KOPT-K1 (cell line): ENCODE measurements at regions not wholly inside any gene's neighbourhood (a gene's known extent, or its start where the extent isn't known, plus 50 kb on each side); places are given as distances from the start of the nearest gene placed in this dataset.

Experiments
- H3K27ac ChIP-seq: fragments of 200-600 bp; sonication (generic); 2 replicates; pipeline ENCODE4 v1.5.1; 2016; ENCODE audit warnings: antibody characterized with exemption, mild to moderate bottlenecking, low read depth, low read length; ENCODE audit not compliant: poor library complexity, severe bottlenecking
- H3K36me3 ChIP-seq: fragments of 200-600 bp; sonication (generic); 2 replicates; pipeline ENCODE4 v1.5.1; 2017; ENCODE audit warnings: antibody characterized with exemption, mild to moderate bottlenecking, low read length, moderate library complexity; ENCODE audit not compliant: insufficient read depth
- H3K9me3 ChIP-seq: fragments of 200-600 bp; sonication (generic); 2 replicates; pipeline ENCODE4 v1.5.1; 2017; ENCODE audit warnings: antibody characterized with exemption, low read length, mild to moderate bottlenecking; ENCODE audit not compliant: insufficient read depth, poor library complexity, severe bottlenecking

GRCh38 chr18:56470406-56471351, 167.7 kb downstream of the TXNL1 start:
- Histone ChIP-seq H3K36me3 (no peaks in the 10 kb centered on the region), H3K27ac (no peak overlapping the region), H3K9me3 (no peaks in the 10 kb centered on the region)

- Histone ChIP-seq H3K36me3 (no peaks in the 10 kb centered on the region), H3K27ac (no peak overlapping the region), H3K9me3 (peaks cover 7% of the 10 kb centered on the region)
Observed at GRCh38 chr18:56469582-56469981, 168.8 kb downstream of the TXNL1 start.

GRCh38 chr18:56468396-56468795, 170.0 kb downstream of the TXNL1 start:
- Histone ChIP-seq H3K36me3 (no peaks in the 10 kb centered on the region), H3K9me3 (peaks cover 8% of the 10 kb centered on the region), H3K27ac (no peak overlapping the region)

- Histone ChIP-seq H3K9me3 (peaks cover 8% of the 10 kb centered on the region), H3K36me3 (no peaks in the 10 kb centered on the region), H3K27ac (no peak overlapping the region)
Observed at GRCh38 chr18:56462276-56462675, 176.1 kb downstream of the TXNL1 start.

DNA sequence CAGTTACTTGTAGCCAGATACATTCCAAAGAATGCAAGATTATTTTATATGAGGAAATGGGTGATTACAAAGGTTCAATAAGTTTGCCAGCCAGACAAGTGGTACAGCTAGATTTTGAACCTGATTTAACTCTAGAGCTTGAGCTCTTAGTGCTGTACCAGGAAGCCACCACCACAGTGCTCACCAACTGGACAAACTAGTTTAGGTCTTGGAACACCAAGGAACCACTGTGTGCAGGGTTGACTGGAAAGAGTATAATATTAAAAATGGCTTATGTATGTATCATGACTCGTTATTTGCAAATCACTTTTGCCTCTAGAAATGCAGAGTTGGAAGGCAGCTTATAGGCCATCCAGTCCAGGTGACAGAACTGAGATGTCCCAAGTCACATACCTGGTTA, 177.2 kb downstream of the TXNL1 start:
- Histone ChIP-seq H3K9me3 (peaks cover 8% of the 10 kb centered on the region), H3K27ac (no peak overlapping the region), H3K36me3 (no peaks in the 10 kb centered on the region)

DNA sequence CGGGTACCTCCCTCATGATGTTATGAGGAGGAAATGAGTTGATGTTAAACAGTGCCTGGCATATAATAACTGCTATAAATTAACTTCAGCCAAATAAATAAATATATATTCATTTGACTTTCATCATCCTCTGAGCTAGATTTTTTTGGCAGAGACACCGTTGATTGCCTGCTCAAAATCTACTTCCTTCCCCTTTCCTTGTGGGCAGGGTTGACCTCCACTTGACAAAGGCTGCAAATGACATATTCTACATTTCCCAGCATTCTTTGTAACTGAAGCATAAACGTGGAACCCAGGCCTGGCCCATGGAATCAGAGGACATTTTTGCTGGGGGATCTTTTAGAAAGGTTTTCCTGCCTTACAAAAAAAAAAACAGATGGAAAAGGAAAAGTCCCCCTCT, 177.8 kb downstream of the TXNL1 start:
- H3K9me3 ChIP-seq, result peaks cover 8% of the 10 kb centered on the region
- H3K36me3 ChIP-seq, result no peaks in the 10 kb centered on the region
- H3K27ac ChIP-seq, result no peak overlapping the region

DNA sequence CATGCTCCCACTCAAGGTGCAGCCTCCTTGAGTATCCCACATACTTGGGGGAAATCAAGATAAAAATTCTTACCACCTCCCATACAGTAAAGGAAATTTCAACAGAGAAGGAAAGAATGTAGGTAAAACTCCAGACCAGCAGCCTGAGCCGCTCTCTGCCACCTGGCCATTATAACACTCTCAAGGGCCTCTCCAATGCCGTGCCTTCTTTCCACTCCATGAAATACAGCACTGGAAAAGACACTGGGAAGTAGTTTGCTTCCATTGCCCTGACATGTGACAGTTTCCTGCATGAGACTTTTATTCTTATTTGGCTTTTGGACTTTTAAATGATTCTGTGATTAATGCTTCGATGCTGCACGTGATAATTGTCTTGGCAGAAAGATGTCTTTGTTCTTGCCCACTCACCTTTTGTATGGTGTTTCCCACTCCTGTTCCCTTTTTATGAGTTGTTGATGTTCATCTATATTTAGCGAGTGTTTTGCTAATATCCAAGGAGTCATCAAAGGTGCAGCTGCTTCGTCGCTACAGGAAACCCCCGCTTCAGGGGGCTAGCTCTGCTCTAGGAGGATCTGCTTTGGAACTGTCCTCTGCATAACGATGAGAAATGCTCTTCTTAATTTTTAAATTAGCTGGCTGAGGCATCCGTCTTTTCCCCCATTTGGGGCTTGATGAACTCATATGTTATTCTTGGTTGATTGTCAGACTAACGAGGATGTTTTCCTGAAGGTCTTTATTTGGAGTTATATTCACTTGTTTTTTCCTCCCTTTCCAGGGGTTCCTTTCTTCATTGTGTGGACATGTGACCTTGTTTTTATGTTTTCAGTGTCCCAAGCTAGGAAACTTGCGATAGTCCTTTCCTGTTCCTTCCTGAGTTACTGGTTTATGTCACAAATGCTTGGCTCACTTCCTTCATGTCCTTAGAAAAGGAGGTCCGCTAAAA, 179.4 kb downstream of the TXNL1 start:
- H3K27ac ChIP-seq, result no peak overlapping the region
- no peaks in the 10 kb centered on the region for H3K9me3 ChIP-seq
- H3K36me3 ChIP-seq, result no peaks in the 10 kb centered on the region

DNA sequence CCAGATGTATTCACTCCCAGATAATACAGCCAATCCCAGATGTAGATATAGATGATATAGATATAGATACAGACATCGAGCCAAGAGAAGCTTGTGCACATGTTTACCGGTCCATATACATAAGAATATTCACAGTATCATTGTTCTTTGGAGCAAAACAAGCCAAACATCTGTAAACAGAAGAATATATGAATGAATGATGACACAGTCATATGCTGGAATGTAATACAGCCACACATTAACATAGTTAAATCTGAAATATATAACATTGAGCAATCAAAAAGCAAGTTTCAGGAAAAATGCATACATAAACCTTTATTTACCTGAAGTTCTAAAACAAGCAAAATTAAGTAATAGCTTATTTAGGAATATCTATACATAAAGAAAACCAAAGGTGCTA, 182.5 kb downstream of the TXNL1 start:
- no peaks in the 10 kb centered on the region for H3K9me3 ChIP-seq
- no peaks in the 10 kb centered on the region for H3K36me3 ChIP-seq
- H3K27ac ChIP-seq, result no peak overlapping the region

DNA sequence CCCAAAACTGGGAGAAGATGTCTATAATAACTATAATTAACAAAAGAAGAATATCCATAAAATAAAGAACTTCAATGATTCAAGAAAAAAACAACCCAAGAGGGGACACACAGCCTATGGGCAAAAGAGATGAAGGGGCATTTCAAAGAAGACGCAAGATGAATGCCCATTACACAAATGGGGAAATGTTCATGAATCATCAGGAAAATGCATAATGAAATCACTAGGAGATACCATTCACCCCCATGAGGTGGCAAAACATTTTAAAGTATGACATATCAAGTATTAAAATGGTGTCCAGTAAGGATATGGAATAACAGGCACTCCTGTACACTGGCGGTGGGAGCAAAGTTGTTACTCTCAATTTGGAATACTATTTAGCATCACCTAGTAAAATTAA, 183.3 kb downstream of the TXNL1 start:
- Histone ChIP-seq H3K9me3 (no peaks in the 10 kb centered on the region), H3K36me3 (no peaks in the 10 kb centered on the region), H3K27ac (no peak overlapping the region)

DNA sequence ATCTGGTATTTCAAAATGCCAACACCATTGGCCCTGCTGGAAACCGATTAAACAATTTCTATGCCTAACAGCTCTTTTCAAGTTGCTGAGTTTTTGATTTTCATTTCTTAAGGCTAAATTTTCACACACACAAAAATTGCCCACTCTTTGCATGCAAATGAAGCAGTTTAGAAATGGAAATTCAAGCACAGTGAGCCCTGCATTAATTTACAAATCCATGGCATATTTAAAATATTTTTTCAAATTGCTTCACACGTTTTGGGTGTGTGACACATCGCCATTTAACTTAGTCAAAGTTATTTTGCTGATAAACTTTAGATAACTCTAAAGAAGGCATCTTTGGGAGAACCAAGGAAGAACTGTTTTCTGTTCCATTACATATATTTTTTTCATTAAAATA, 184.8 kb downstream of the TXNL1 start:
- H3K36me3 ChIP-seq, result no peaks in the 10 kb centered on the region
- H3K9me3 ChIP-seq, result no peaks in the 10 kb centered on the region
- H3K27ac ChIP-seq, result no peak overlapping the region

DNA sequence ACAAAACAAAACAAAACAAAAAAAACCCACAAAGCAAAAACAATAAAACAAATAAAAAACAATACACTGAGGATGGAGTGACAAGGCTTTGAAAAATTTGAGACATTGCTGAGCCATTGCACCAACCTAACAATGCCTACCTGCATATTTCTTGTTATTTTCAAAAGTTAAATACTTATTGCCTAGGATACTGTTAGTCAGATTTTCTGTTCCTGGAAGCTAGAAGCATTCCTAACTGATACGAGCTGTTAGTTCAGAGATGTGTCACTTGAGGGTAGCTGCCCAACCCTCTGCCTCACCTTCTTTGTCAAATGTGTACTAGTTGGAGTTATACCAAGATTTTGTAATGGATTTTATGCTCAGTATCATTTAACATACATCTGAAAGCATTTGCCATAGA, 187.2 kb downstream of the TXNL1 start:
- H3K27ac ChIP-seq, result no peak overlapping the region

GRCh38 chr18:56448751-56449150, 189.6 kb downstream of the TXNL1 start:
- Histone ChIP-seq H3K27ac (no peak overlapping the region), H3K9me3 (no peaks in the 10 kb centered on the region)

More for the DNA sequence above, 187.2 kb downstream of the TXNL1 start:
- H3K9me3 ChIP-seq, result no peaks in the 10 kb centered on the region
- no peaks in the 10 kb centered on the region for H3K36me3 ChIP-seq

DNA sequence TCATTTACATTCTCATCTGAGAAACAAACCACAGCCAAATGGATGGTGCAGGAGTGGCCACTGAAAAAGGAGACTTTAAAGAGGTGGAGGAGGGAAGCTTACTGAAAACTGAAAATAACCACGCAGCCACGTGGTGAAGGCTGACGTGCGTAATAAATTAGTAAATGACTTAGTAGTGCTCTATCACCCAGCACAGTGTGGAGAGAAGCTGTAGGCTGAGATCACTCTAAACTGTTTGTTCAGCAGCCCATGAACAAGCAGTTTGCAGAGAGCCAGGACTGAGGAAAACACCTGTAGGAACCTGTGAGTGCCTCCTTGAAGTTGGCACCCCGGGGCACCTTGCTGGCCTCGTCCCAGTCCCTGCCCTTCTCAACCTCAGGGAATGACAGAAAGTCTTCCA, 193.0 kb downstream of the TXNL1 start:
- Histone ChIP-seq H3K9me3 (no peaks in the 10 kb centered on the region), H3K36me3 (no peaks in the 10 kb centered on the region), H3K27ac (no peak overlapping the region)

More at GRCh38 chr18:56448751-56449150, 189.6 kb downstream of the TXNL1 start:
- no peaks in the 10 kb centered on the region for H3K36me3 ChIP-seq

GRCh38 chr18:56444201-56444600, 194.2 kb downstream of the TXNL1 start:
- Histone ChIP-seq H3K9me3 (no peaks in the 10 kb centered on the region), H3K36me3 (no peaks in the 10 kb centered on the region), H3K27ac (no peak overlapping the region)

GRCh38 chr18:56443166-56443907, 195.1 kb downstream of the TXNL1 start:
- no peak overlapping the region for H3K27ac ChIP-seq
- H3K9me3 ChIP-seq, result no peaks in the 10 kb centered on the region
- no peaks in the 10 kb centered on the region for H3K36me3 ChIP-seq
